ENCODE measurements at regions not wholly inside any gene's neighbourhood (a gene's known extent, or its start where the extent isn't known, plus 50 kb on each side); places are given as distances from the start of the nearest gene placed in this dataset.

DNA sequence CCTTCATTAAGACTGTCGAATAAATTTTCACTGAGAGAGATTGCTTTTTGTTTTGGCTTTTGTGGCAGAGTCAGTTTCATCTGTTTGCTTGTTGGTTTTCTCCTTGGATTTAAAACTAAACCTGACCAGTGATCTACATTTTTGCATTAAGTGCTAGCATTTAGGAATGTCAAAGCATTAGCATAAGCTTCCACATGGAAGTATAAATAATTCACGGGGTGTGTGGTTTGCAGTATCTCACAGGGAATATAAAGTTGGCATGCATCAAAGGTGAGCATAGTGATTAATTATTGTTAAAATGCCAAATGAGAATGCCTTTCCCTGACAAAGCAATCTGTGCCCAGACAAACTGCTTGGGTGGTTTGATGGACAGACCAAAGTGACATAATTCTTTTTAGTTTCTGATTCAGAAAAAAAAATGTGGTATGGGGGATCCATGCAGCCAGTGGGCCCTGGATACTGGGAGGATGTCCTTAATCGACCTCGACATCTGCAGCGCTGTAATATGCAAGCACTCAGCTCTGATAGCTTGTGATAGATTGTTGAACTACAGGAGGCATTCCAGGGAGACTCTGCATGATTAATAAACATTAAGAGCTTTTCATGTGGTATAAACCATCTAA is 339.3 kb upstream of the POM121L12 start:
- H3K9ac ChIP-seq (ENCODE audit: low read length) = no peak overlapping the region
- no peak overlapping the region for H3K4me3 ChIP-seq (ENCODE audit: insufficient read depth, low read length, poor library complexity, severe bottlenecking)

DNA sequence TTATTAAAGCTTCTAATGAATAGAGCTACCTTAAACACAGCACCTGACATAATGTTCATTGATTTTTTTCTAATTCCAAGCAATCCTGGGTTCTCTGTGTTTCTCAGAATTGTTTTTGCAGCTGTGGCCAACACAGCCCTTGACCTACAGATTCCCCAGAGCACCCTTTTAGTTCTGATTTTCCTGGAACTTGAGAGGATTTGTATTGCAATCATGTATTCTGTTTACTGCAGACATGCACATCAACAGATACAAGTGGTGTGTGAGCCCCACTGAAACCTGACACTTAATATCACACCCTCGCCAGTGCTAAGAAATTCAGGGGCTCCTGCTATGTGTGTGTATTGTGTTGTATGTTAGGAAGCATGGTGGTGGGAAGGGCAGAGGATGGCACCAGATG is 344.2 kb upstream of the POM121L12 start:
- Histone ChIP-seq H2AFZ (ENCODE audit: low read depth, low read length, severe bottlenecking) (no peak overlapping the region), H3K27me3 (ENCODE audit: low read length) (no peaks in the 10 kb centered on the region), H3K27ac (ENCODE audit: low read depth, low read length) (no peak overlapping the region), H3K9ac (ENCODE audit: low read length) (no peak overlapping the region), H3K79me2 (ENCODE audit: insufficient read depth, low read length) (no peaks in the 10 kb centered on the region), H4K20me1 (ENCODE audit: low read depth, low read length) (no peaks in the 10 kb centered on the region), H3K9me3 (ENCODE audit: insufficient read depth, low read length) (no peaks in the 10 kb centered on the region), H3K36me3 (ENCODE audit: low read length) (no peaks in the 10 kb centered on the region; the same call in 1 of the 2 replicates), H3K4me2 (ENCODE audit: low read depth, low read length, poor library complexity, severe bottlenecking) (no peak overlapping the region), H3K4me3 (ENCODE audit: insufficient read depth, low read length, poor library complexity, severe bottlenecking) (no peak overlapping the region), H3F3A (ENCODE audit: insufficient read depth) (no peaks in the 10 kb centered on the region), H3K9me2 (replicated peaks; ENCODE audit: insufficient read depth, low read length) (no peaks in the 10 kb centered on the region)
- TF ChIP-seq, protein P1, sequence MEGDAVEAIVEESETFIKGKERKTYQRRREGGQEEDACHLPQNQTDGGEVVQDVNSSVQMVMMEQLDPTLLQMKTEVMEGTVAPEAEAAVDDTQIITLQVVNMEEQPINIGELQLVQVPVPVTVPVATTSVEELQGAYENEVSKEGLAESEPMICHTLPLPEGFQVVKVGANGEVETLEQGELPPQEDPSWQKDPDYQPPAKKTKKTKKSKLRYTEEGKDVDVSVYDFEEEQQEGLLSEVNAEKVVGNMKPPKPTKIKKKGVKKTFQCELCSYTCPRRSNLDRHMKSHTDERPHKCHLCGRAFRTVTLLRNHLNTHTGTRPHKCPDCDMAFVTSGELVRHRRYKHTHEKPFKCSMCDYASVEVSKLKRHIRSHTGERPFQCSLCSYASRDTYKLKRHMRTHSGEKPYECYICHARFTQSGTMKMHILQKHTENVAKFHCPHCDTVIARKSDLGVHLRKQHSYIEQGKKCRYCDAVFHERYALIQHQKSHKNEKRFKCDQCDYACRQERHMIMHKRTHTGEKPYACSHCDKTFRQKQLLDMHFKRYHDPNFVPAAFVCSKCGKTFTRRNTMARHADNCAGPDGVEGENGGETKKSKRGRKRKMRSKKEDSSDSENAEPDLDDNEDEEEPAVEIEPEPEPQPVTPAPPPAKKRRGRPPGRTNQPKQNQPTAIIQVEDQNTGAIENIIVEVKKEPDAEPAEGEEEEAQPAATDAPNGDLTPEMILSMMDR (IDR thresholded peaks at IDR 0.05; ENCODE audit: insufficient read depth, low read length, poor library complexity, severe bottlenecking) = no peak
- no peak for TF ChIP-seq EZH2phosphoT487 (conservative IDR thresholded peaks at IDR 0.05; ENCODE audit: low read length)

More for the DNA sequence above, 339.3 kb upstream of the POM121L12 start:
- no peaks in the 10 kb centered on the region for H3K79me2 ChIP-seq (ENCODE audit: insufficient read depth, low read length)
- TF ChIP-seq, protein P1 (IDR thresholded peaks at IDR 0.05; ENCODE audit: insufficient read depth, low read length, poor library complexity, severe bottlenecking) = no peak
- TF ChIP-seq EZH2phosphoT487 (conservative IDR thresholded peaks at IDR 0.05; ENCODE audit: low read length) = no peak
- no peak overlapping the region for H2AFZ ChIP-seq (ENCODE audit: low read depth, low read length, severe bottlenecking)
- no peaks in the 10 kb centered on the region for H3K9me2 ChIP-seq (replicated peaks; ENCODE audit: insufficient read depth, low read length)
- H3F3A ChIP-seq (ENCODE audit: insufficient read depth) = no peaks in the 10 kb centered on the region
- no peaks in the 10 kb centered on the region; the same call in 1 of the 2 replicates for H3K36me3 ChIP-seq (ENCODE audit: low read length)
- no peaks in the 10 kb centered on the region for H3K27me3 ChIP-seq (ENCODE audit: low read length)
- H3K27ac ChIP-seq (ENCODE audit: low read depth, low read length) = no peak overlapping the region
- no peaks in the 10 kb centered on the region for H4K20me1 ChIP-seq (ENCODE audit: low read depth, low read length)
- no peak overlapping the region for H3K4me2 ChIP-seq (ENCODE audit: low read depth, low read length, poor library complexity, severe bottlenecking)
- peaks cover 4% of the 10 kb centered on the region; the same call in 1 of the 2 replicates for H3K9me3 ChIP-seq (ENCODE audit: insufficient read depth, low read length)

DNA sequence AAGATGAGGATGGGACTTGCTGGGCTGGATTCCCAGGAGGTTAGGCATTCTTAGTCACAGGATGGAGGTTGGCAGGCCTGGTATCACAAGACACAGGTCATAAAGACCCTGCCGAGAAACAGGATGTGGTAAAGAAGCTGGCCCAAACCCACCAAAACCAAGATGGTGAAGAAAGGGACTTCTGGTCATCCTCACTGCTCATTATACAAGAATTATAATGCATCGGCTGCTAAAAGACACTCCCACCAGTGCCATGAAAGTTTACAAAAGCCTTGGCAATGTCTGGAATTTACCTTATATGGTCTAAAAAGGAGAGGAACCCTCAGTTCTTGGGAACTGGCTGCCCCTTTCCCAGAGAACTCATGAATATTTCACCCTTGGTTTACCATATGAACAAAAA is 345.5 kb upstream of the POM121L12 start:
- Histone ChIP-seq H3K4me3 (ENCODE audit: insufficient read depth, low read length, poor library complexity, severe bottlenecking) (no peak overlapping the region), H3K27me3 (ENCODE audit: low read length) (no peaks in the 10 kb centered on the region), H3K9me3 (ENCODE audit: insufficient read depth, low read length) (no peaks in the 10 kb centered on the region), H3K79me2 (ENCODE audit: insufficient read depth, low read length) (no peaks in the 10 kb centered on the region), H3K9ac (ENCODE audit: low read length) (no peak overlapping the region), H3K9me2 (replicated peaks; ENCODE audit: insufficient read depth, low read length) (no peaks in the 10 kb centered on the region), H3F3A (ENCODE audit: insufficient read depth) (no peaks in the 10 kb centered on the region), H3K36me3 (ENCODE audit: low read length) (no peaks in the 10 kb centered on the region; the same call in 1 of the 2 replicates), H3K4me2 (ENCODE audit: low read depth, low read length, poor library complexity, severe bottlenecking) (no peak overlapping the region), H2AFZ (ENCODE audit: low read depth, low read length, severe bottlenecking) (no peak overlapping the region), H4K20me1 (ENCODE audit: low read depth, low read length) (no peaks in the 10 kb centered on the region), H3K27ac (ENCODE audit: low read depth, low read length) (no peak overlapping the region)
- TF ChIP-seq EZH2phosphoT487 (conservative IDR thresholded peaks at IDR 0.05; ENCODE audit: low read length) = no peak
- TF ChIP-seq, protein P1 (IDR thresholded peaks at IDR 0.05; ENCODE audit: insufficient read depth, low read length, poor library complexity, severe bottlenecking) = no peak
